PC-9 (cell line): ENCODE measurements at regions not wholly inside any gene's neighbourhood (a gene's known extent, or its start where the extent isn't known, plus 50 kb on each side); places are given as distances from the start of the nearest gene placed in this dataset.

Experiments
- EZH2 ChIP-seq: fragments of 200-600 bp; sonication (generic); IDR thresholded peaks from 2 replicates; pipeline ENCODE4 v1.8.0; 2017; ENCODE audit warnings: antibody characterized with exemption, low read depth
- TF ChIP-seq, protein P1 (sequence below): fragments of 200-600 bp; sonication (generic); conservative IDR thresholded peaks from 2 replicates; pipeline ENCODE4 v1.6.1; 2017; ENCODE audit warnings: mixed run types, antibody characterized with exemption, mild to moderate bottlenecking, moderate library complexity

DNA sequence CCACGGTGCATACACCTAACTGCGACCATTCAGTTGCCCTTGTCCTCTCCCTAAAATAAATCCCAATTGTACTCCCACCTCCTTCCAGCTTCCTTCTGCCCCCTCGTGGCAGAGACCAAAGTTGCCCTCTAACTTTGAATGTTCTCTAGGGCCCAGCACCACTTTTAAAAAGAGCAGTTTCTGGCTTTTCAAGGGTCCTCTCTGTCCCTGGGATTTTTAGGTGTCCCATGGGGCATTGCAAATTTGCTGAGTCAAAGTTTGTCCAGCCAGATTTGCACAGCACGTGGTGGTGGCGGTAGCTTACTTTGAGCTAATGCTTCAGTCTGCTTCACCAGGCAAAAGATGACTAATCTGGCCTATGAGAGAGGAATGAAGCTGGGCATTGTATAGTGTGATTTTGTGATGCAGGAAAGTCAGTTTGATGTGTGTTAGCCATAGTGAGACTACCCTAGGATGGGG lies 100.2 kb downstream of the PERP start:
- TF ChIP-seq, protein P1, sequence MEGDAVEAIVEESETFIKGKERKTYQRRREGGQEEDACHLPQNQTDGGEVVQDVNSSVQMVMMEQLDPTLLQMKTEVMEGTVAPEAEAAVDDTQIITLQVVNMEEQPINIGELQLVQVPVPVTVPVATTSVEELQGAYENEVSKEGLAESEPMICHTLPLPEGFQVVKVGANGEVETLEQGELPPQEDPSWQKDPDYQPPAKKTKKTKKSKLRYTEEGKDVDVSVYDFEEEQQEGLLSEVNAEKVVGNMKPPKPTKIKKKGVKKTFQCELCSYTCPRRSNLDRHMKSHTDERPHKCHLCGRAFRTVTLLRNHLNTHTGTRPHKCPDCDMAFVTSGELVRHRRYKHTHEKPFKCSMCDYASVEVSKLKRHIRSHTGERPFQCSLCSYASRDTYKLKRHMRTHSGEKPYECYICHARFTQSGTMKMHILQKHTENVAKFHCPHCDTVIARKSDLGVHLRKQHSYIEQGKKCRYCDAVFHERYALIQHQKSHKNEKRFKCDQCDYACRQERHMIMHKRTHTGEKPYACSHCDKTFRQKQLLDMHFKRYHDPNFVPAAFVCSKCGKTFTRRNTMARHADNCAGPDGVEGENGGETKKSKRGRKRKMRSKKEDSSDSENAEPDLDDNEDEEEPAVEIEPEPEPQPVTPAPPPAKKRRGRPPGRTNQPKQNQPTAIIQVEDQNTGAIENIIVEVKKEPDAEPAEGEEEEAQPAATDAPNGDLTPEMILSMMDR: peak; percentile 92
- TF ChIP-seq EZH2: no peak
